ENCODE measurements at regions not wholly inside any gene's neighbourhood (a gene's known extent, or its start where the extent isn't known, plus 50 kb on each side); places are given as distances from the start of the nearest gene placed in this dataset.

DNA sequence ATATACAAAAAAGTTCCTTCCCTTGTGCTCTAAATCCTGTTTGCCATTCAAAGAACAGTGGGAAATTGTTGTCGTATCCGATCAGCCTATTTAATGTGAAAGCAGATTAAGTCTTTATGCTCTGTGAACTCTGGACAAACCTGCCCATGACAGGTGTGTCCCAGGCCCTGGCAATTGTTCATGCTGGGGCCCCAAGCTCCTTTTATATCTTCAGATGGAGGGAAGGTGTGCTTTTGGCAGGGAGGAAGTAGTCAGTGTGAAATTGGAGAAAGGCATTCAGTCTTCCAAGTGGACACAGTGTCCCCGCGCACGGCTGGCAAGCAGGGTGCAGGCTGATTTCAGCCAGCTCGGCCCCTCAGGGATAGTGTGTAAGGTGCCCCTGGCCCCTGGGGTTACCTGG is 135.1 kb upstream of the F3 start:
- TF ChIP-seq ZNF660 (tag by site-specific recombination; IDR thresholded peaks at IDR 0.05): no peak
- no peak for TF ChIP-seq BCL11A (tag by site-specific recombination; IDR thresholded peaks at IDR 0.05; ENCODE audit: low read depth)
- TF ChIP-seq, protein P1, sequence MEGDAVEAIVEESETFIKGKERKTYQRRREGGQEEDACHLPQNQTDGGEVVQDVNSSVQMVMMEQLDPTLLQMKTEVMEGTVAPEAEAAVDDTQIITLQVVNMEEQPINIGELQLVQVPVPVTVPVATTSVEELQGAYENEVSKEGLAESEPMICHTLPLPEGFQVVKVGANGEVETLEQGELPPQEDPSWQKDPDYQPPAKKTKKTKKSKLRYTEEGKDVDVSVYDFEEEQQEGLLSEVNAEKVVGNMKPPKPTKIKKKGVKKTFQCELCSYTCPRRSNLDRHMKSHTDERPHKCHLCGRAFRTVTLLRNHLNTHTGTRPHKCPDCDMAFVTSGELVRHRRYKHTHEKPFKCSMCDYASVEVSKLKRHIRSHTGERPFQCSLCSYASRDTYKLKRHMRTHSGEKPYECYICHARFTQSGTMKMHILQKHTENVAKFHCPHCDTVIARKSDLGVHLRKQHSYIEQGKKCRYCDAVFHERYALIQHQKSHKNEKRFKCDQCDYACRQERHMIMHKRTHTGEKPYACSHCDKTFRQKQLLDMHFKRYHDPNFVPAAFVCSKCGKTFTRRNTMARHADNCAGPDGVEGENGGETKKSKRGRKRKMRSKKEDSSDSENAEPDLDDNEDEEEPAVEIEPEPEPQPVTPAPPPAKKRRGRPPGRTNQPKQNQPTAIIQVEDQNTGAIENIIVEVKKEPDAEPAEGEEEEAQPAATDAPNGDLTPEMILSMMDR (tag by site-specific recombination; IDR thresholded peaks at IDR 0.05): no peak
- TF ChIP-seq, protein P2, sequence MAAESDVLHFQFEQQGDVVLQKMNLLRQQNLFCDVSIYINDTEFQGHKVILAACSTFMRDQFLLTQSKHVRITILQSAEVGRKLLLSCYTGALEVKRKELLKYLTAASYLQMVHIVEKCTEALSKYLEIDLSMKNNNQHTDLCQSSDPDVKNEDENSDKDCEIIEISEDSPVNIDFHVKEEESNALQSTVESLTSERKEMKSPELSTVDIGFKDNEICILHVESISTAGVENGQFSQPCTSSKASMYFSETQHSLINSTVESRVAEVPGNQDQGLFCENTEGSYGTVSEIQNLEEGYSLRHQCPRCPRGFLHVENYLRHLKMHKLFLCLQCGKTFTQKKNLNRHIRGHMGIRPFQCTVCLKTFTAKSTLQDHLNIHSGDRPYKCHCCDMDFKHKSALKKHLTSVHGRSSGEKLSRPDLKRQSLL (tag by site-specific recombination; IDR thresholded peaks at IDR 0.05): no peak
- TF ChIP-seq, protein P3, sequence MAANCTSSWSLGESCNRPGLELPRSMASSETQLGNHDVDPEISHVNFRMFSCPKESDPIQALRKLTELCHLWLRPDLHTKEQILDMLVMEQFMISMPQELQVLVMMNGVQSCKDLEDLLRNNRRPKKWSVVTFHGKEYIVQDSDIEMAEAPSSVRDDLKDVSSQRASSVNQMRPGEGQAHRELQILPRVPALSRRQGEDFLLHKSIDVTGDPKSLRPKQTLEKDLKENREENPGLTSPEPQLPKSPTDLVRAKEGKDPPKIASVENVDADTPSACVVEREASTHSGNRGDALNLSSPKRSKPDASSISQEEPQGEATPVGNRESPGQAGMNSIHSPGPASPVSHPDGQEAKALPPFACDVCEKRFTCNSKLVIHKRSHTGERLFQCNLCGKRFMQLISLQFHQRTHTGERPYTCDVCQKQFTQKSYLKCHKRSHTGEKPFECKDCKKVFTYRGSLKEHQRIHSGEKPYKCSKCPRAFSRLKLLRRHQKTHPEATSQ (tag by site-specific recombination; IDR thresholded peaks at IDR 0.05): no peak
- TF ChIP-seq ZNF223 (tag by site-specific recombination; IDR thresholded peaks at IDR 0.05): no peak
- TF ChIP-seq, protein P4, sequence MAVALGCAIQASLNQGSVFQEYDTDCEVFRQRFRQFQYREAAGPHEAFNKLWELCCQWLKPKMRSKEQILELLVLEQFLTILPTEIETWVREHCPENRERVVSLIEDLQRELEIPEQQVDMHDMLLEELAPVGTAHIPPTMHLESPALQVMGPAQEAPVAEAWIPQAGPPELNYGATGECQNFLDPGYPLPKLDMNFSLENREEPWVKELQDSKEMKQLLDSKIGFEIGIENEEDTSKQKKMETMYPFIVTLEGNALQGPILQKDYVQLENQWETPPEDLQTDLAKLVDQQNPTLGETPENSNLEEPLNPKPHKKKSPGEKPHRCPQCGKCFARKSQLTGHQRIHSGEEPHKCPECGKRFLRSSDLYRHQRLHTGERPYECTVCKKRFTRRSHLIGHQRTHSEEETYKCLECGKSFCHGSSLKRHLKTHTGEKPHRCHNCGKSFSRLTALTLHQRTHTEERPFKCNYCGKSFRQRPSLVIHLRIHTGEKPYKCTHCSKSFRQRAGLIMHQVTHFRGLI (tag by site-specific recombination; IDR thresholded peaks at IDR 0.05): no peak
- no peak for TF ChIP-seq SETDB1 (IDR thresholded peaks at IDR 0.05; ENCODE audit: insufficient read length, low read length)
- TF ChIP-seq, protein P5, sequence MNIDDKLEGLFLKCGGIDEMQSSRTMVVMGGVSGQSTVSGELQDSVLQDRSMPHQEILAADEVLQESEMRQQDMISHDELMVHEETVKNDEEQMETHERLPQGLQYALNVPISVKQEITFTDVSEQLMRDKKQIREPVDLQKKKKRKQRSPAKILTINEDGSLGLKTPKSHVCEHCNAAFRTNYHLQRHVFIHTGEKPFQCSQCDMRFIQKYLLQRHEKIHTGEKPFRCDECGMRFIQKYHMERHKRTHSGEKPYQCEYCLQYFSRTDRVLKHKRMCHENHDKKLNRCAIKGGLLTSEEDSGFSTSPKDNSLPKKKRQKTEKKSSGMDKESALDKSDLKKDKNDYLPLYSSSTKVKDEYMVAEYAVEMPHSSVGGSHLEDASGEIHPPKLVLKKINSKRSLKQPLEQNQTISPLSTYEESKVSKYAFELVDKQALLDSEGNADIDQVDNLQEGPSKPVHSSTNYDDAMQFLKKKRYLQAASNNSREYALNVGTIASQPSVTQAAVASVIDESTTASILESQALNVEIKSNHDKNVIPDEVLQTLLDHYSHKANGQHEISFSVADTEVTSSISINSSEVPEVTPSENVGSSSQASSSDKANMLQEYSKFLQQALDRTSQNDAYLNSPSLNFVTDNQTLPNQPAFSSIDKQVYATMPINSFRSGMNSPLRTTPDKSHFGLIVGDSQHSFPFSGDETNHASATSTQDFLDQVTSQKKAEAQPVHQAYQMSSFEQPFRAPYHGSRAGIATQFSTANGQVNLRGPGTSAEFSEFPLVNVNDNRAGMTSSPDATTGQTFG (tag by site-specific recombination; IDR thresholded peaks at IDR 0.05; ENCODE audit: borderline replicate concordance): no peak
- TF ChIP-seq ZNF24 (tag by site-specific recombination; IDR thresholded peaks at IDR 0.05): no peak
- no peak for TF ChIP-seq TCF7L2 (IDR thresholded peaks at IDR 0.05; ENCODE audit: borderline replicate concordance, low read depth, low read length)
- TF ChIP-seq, protein P6, sequence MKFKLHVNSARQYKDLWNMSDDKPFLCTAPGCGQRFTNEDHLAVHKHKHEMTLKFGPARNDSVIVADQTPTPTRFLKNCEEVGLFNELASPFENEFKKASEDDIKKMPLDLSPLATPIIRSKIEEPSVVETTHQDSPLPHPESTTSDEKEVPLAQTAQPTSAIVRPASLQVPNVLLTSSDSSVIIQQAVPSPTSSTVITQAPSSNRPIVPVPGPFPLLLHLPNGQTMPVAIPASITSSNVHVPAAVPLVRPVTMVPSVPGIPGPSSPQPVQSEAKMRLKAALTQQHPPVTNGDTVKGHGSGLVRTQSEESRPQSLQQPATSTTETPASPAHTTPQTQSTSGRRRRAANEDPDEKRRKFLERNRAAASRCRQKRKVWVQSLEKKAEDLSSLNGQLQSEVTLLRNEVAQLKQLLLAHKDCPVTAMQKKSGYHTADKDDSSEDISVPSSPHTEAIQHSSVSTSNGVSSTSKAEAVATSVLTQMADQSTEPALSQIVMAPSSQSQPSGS (tag by site-specific recombination; IDR thresholded peaks at IDR 0.05; ENCODE audit: low read depth): no peak
